Gastrocnemius medialis (tissue), 4 donors: ENCODE measurements at regions not wholly inside any gene's neighbourhood (a gene's known extent, or its start where the extent isn't known, plus 50 kb on each side); places are given as distances from the start of the nearest gene placed in this dataset.

ENCODE experiments used
- ATAC-seq, 2 donors: fragments of 150-250 bp; one replicate each; pipeline ENCODE4 v1.9.1; 2016
- DNase-seq, 2 donors: peaks; one replicate each; pipeline ENCODE4 v3.0.0-alpha.2; 2019
- H3K27ac ChIP-seq, 4 donors: fragments of 200-600 bp; sonication (generic); 1 replicate in 1 of 4; 2 replicates in 3 of 4; pipeline ENCODE4 v1.5.1; 2016 to 2018; ENCODE audit warnings: mild to moderate bottlenecking in 2 of 4, moderate library complexity in 1 of 4
- H3K27me3 ChIP-seq, 3 donors: fragments of 200-600 bp; sonication (generic) in 2 of 3; 1 replicate in 1 of 3; 2 replicates in 2 of 3; pipeline versions ENCODE4 v1.5.1 to v1.6.0; 2016 to 2019; ENCODE audit warnings: mild to moderate bottlenecking in 1 of 3, moderate library complexity in 1 of 3
- H3K36me3 ChIP-seq, 2 donors: fragments of 200-600 bp; sonication (generic) in 1 of 2; one replicate each; pipeline ENCODE4 v1.5.1; 2017 to 2018
- H3K4me1 ChIP-seq, 2 donors: fragments of 200-600 bp; sonication (generic) in 1 of 2; one replicate each; pipeline ENCODE4 v1.5.1; 2016 to 2017; ENCODE audit warnings: mild to moderate bottlenecking in 2 of 2
- H3K4me3 ChIP-seq, 4 donors: fragments of 200-600 bp; sonication (generic) in 3 of 4; 1 replicate in 1 of 4; 2 replicates in 3 of 4; pipeline ENCODE4 v1.5.1; 2016 to 2019; ENCODE audit warnings: mild to moderate bottlenecking in 2 of 4
- H3K9me3 ChIP-seq, 3 donors: fragments of 200-600 bp; sonication (generic) in 2 of 3; 1 replicate in 1 of 3; 2 replicates in 2 of 3; pipeline ENCODE4 v1.5.1; 2016 to 2019
- CTCF ChIP-seq, 5 experiments: fragments of 450-650 bp in 3 of 5; fragments of 200-600 bp in 2 of 5; sonication (generic) in 2 of 5; IDR thresholded peaks in 4 of 5; conservative IDR thresholded peaks in 1 of 5; 1 replicate in 4 of 5; 2 replicates in 1 of 5; pipeline ENCODE4 v1.5.1; 2016 to 2019; ENCODE audit warnings: antibody characterized with exemption in 5 of 5, mild to moderate bottlenecking in 3 of 5, moderate library complexity in 3 of 5
- POLR2A ChIP-seq, 2 donors: fragments of 450-650 bp; IDR thresholded peaks; one replicate each; pipeline ENCODE4 v1.6.1; 2017; ENCODE audit warnings: antibody characterized with exemption in 2 of 2, mild to moderate bottlenecking in 2 of 2, moderate library complexity in 2 of 2
- in situ Hi-C, 4 donors: fragments of 200-750 bp; cut with MboI; loops; one replicate each; pipeline versions ENCODE4 v1.15.0 to v1.8.0; 2017; ENCODE audit warnings: low sequenced_read_pairs in 4 of 4
- intact Hi-C: fragments of 100-400 bp; cut with DNase I; formaldehyde crosslinking; loops from one replicate; pipeline ENCODE4 v1.15.1; 2023; ENCODE audit warnings: low total_unique reads

- intact Hi-C loops (no loop called here), in situ Hi-C loops (no loop called here)
- TF ChIP-seq POLR2A (IDR thresholded peaks at IDR 0.05) (no peak), CTCF (IDR thresholded peaks at IDR 0.05 in 4 of 5, conservative IDR thresholded peaks at IDR 0.05 in 1 of 5) (no peak)
- ATAC-seq (no peak), DNase-seq (no peak)
- Histone ChIP-seq H3K27ac (no peak overlapping the region), H3K9me3 (no peaks in the 10 kb centered on the region), H3K4me1 (no peaks in the 10 kb centered on the region), H3K4me3 (no peak overlapping the region), H3K27me3 (peaks cover 0 to 3% (median 3%) of the 10 kb centered on the region in 3 donors), H3K36me3 (no peaks in the 10 kb centered on the region)
Observed at GRCh38 chr3:184477940-184478339, 83.6 kb upstream of the EPHB3 start.

- Histone ChIP-seq H3K4me1 (no peaks in the 10 kb centered on the region), H3K27me3 (peaks cover 0 to 3% (median 3%) of the 10 kb centered on the region in 3 donors), H3K36me3 (no peaks in the 10 kb centered on the region), H3K4me3 (no peak overlapping the region), H3K27ac (no peak overlapping the region), H3K9me3 (no peaks in the 10 kb centered on the region)
- ATAC-seq, result no peak
- TF ChIP-seq POLR2A (IDR thresholded peaks at IDR 0.05) (no peak), CTCF (IDR thresholded peaks at IDR 0.05 in 4 of 5, conservative IDR thresholded peaks at IDR 0.05 in 1 of 5) (no peak)
- in situ Hi-C loops (no loop called here), intact Hi-C loops (no loop called here)
- no peak for DNase-seq
Observed at GRCh38 chr3:184479426-184480126, 82.0 kb upstream of the EPHB3 start.

GRCh38 chr3:184480831-184481230 lies 80.8 kb upstream of the EPHB3 start:
- no peak for TF ChIP-seq CTCF (IDR thresholded peaks at IDR 0.05 in 4 of 5, conservative IDR thresholded peaks at IDR 0.05 in 1 of 5)
- TF ChIP-seq POLR2A (IDR thresholded peaks at IDR 0.05), result no peak
- no peak for DNase-seq
- intact Hi-C loops (no loop called here), in situ Hi-C loops (no loop called here)
- Histone ChIP-seq H3K9me3 (no peaks in the 10 kb centered on the region), H3K27ac (no peak overlapping the region), H3K4me3 (no peak overlapping the region), H3K36me3 (no peaks in the 10 kb centered on the region), H3K4me1 (no peaks in the 10 kb centered on the region), H3K27me3 (peaks cover 0 to 3% (median 3%) of the 10 kb centered on the region in 3 donors)
- ATAC-seq, result no peak

GRCh38 chr3:184481984-184482671 lies 79.5 kb upstream of the EPHB3 start:
- in situ Hi-C loops, result no loop called here
- Histone ChIP-seq H3K36me3 (no peaks in the 10 kb centered on the region), H3K4me3 (no peak overlapping the region), H3K4me1 (no peaks in the 10 kb centered on the region), H3K9me3 (no peaks in the 10 kb centered on the region), H3K27ac (no peak overlapping the region), H3K27me3 (peaks cover 0 to 3% (median 3%) of the 10 kb centered on the region in 3 donors)
- ATAC-seq (no peak), DNase-seq (no peak)
- TF ChIP-seq CTCF (IDR thresholded peaks at IDR 0.05 in 4 of 5, conservative IDR thresholded peaks at IDR 0.05 in 1 of 5) (no peak), POLR2A (IDR thresholded peaks at IDR 0.05) (no peak)
- intact Hi-C loops, result no loop called here
